ENCODE measurements at regions not wholly inside any gene's neighbourhood (a gene's known extent, or its start where the extent isn't known, plus 50 kb on each side); places are given as distances from the start of the nearest gene placed in this dataset.
"Not testable (repeated sequence)": the region's sequence is repeated elsewhere in the genome, so short reads cannot be mapped to it uniquely, and the experiment has no call there.

DNA sequence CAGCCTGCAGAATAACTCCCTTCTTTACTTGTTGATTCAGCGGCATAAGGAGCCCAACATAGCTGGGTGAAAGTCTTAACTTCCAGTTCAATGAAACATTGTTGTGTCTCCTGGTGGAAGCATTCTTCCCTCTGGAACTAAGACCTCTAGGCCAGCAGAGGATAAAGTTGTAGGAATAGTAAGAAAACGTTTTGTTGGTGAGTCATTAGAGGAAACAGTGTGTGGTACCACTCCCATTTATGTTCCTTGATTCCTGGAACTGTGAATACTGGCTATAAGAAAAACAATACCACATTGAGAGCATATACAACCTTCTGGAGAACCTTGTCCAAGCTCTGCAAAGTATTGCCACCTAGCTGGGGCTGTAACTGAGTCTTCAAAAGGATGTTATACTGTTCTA, 737.4 kb upstream of the ZP4 start:
- DNase-seq: no peak

- DNase-seq: no peak
These were observed 734.1 kb upstream of the ZP4 start for GRCh38 chr1:238624776-238625175.

GRCh38 chr1:238621405-238621804, 730.7 kb upstream of the ZP4 start:
- no peak for DNase-seq

- no peak for DNase-seq
These were observed 728.9 kb upstream of the ZP4 start for GRCh38 chr1:238619652-238620051.

- DNase-seq: no peak
These were observed 720.7 kb upstream of the ZP4 start for GRCh38 chr1:238611406-238611805.

- no peak for DNase-seq
These were observed 717.4 kb upstream of the ZP4 start for GRCh38 chr1:238608144-238608543.

DNA sequence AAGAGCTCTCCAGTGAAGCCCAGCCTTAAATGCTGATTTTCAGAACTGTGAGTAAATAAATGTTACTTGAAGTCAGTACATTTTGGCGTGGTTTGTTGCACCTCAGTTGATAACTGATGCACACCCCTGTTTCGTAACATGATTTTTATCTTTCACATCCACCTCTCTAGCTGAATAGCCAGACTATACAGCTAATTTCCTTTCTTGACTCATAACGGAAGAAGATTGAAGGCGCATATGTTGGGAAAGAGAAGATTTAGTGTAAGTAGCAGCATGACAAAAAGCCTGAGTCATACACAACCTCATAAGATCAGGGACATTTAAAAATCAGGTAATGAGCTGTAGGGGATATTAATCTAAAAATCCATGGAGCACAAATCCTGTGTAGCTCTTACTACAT, 716.2 kb upstream of the ZP4 start:
- DNase-seq: peak; percentile 15

GRCh38 chr1:238606457-238606856, 715.7 kb upstream of the ZP4 start:
- DNase-seq: no peak

DNA sequence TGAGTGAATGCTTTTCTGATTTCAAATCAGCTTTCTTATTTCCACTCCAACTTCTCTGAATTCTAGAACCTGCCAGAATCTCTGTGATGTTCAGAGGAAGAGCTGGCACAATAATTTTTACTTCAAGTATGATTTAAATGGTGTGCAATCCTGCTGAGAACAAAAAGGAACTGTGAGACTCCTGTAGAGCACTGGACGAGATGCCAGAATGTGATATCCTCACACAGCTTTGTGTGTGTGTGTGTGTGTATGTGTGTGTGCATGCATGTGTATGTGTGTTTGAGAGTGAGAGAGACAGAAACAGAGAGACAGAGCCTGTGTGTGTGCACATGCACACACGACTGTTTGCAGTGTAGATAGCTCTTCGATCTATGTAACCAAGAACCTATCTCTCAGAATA, 713.6 kb upstream of the ZP4 start:
- DNase-seq: no peak

GRCh38 chr1:238601604-238602003, 710.9 kb upstream of the ZP4 start:
- DNase-seq: not testable (repeated sequence)

- no peak for DNase-seq
These were observed 706.0 kb upstream of the ZP4 start for GRCh38 chr1:238596703-238597102.

- DNase-seq: no peak
These were observed 701.9 kb upstream of the ZP4 start for GRCh38 chr1:238592621-238593020.

GRCh38 chr1:238589843-238590435, 699.2 kb upstream of the ZP4 start:
- DNase-seq: peak; percentile 62

DNA sequence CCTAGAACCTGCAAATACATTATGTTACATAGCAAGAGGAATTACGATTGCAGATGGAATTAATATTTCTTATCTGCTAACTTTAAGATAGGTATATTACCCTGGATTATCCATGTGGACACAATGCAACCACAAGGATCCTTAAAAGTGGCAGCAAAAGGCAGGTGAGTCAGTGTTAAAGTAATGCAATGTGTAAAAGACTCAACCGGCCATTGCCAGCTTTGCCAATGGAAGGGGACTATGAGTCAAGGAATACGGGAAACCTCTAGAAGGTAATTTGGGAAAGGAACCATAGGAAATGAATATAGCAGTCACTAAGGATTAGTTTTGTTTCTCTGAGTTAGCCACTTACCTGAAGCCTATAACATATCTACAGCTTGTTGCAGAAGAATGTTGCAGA, 692.1 kb upstream of the ZP4 start:
- DNase-seq: no peak

DNA sequence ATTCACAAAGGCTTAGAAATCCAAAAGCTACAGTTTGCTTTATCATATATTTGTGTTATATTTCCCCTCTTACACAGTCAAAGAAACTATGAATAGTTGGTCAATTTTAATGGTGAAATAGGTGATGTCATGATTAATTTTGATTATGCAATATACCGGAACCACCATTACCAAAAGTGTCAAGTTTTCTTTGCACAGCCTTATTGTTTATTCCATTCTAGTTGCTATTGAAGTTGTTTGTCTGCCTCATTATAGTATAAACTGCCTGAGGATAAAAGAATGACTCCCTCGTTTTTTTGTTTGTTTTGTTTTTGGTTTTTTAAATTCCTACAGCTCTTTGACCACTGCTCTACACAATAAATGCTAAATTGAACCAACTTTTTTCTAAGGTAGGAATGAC, 690.6 kb upstream of the ZP4 start:
- no peak for DNase-seq

- no peak for DNase-seq
These were observed 678.0 kb upstream of the ZP4 start for GRCh38 chr1:238568735-238569134.

DNA sequence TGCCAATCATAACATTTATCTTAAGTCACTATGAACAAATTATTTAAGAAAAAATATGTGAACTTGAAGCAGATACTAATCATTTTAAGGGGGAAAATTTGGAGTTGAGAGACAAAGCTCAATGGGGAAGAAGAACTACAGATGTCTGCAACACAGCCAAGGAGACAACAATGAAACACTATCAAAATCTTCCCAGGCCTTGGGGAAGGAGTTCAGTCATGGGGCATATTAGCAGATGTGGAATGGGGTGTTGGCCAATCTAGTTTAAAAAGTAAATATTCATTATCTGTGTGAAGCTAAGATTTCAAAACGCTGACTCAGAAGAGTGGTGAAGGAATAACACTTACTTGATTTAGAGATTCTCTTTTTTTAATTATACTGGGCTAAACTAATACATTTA, 671.6 kb upstream of the ZP4 start:
- no peak for DNase-seq

DNA sequence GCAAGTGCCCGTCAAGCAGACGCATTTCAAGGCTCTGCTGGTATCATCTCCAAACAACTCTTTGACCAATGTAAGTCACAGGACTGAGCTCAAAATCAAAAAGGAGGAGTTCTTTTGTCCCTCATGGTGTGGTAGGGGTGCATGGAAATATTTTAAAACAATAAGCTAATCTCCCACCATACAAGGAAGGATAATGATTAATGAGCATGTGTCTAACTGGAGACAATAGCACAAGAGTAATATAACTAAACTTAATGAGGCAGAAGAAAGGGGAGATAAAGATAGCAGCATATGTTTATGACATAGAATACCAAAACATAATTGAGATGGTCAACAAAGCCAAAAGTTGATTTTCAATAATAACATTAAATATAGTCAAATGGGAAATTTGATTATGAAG, 668.0 kb upstream of the ZP4 start:
- no peak for DNase-seq

GRCh38 chr1:238558156-238558555, 667.4 kb upstream of the ZP4 start:
- no peak for DNase-seq

GRCh38 chr1:238552271-238552670, 661.5 kb upstream of the ZP4 start:
- DNase-seq: no peak

DNA sequence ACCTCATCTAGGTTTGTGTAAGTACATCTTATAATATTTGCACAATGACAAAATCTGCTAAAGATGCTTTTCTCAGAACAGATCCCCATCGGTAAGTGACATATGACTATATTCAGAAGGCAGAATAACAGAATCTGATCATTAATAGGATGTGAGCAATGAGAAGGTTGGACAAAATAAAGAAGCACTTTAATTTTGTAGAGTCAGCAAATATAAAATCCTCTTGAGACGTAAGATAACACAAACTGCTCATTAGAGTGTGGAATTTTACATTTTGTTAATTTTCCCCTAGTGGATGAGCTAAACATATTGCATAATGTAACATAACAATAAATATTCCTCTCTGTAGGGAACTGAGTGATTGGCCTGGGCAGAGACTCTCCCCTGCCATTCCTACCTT, 658.4 kb upstream of the ZP4 start:
- DNase-seq: no peak

- no peak for DNase-seq
These were observed 655.4 kb upstream of the ZP4 start for GRCh38 chr1:238546118-238546517.

DNA sequence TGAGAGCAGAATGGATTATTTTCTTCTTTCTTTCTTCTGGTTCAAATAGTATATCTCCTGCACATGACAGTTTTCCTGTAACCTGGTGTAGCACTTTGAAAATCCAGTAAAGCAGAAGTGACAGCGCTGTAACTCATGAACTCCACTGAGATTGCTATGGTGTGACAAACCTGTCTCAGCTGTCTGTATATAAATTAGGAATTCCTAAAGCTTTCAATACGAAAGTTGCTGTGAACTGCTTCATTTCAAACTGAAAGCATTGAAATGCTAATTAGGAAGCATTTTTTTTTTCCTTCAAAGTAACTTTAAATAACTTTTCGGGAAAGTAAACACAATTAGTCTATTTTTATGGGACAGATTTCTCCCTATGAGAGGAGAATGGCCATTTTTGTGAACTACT, 646.9 kb upstream of the ZP4 start:
- no peak for DNase-seq

GRCh38 chr1:238530209-238530851, 639.6 kb upstream of the ZP4 start:
- no peak for DNase-seq

DNA sequence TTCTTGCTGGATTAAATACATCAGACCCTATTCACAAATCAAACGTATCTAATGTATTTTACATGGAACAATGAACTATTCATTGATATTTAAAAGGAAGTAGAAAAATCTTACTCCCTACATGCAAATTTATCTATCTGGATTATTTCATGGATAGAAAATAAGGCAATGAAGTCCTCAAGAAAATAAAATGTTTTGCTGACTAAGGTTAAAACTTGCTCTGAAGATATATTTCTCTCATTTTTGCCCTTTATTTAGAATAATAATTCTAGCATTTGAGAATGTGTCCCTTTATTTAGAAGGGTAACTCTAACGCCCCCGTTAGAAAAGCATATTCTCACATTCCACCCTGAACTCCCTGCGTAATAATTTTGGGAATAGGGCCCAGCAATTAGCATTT, 627.0 kb upstream of the ZP4 start:
- DNase-seq: no peak

Data from amniotic stem cell (primary cell).